GM10266 (cell line): ENCODE measurements at regions not wholly inside any gene's neighbourhood (a gene's known extent, or its start where the extent isn't known, plus 50 kb on each side); places are given as distances from the start of the nearest gene placed in this dataset.

Experiments used
- DNase-seq: peaks from one replicate; pipeline ENCODE4 v3.0.0; 2012; ENCODE audit errors: extremely low spot score
- CTCF ChIP-seq: IDR thresholded peaks from 2 replicates; pipeline ENCODE4 v1.5.1; 2012; ENCODE audit warnings: mild to moderate bottlenecking, low read depth; ENCODE audit not compliant: control insufficient read depth, insufficient read depth; ENCODE audit errors: missing control alignments

DNA sequence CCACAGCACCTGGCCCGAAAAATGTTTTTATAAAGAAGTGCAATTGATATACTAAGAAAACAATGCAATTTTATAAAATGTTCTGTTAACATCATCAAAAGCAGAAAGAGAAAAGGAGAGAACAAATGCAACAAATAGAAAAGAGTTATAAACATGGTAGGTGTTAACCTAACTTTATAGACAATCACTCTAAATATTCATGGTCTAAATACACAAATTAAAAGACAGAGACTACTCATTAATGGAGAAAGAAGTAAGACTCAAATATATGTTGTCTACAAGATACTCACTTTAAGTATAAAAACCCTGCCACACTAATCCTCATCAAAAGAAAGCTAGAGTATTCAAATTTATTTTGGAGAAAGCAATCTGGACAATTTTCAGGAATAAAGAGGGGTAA is 425.3 kb upstream of the ANKRD30A start:
- no peak for DNase-seq
- no peak for TF ChIP-seq CTCF

DNA sequence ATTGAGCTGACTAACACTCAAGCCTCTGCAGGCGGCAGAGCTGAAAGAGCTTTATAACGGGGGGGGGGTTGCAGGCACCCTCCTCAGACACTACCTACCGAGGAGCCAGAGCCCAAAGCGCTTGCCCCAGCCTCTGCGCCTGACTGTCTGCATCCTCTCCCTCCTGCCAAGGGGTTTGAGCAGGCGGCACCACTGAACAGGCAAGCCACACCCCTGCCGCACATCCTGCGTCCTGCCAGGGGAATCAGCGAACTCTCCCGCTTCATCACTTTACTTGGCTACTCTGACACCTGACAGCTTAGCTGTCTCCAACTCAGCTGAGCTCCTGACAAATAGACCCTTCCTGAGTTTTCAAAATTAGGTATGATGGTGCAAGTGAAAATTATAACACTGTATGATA is 432.6 kb upstream of the ANKRD30A start:
- DNase-seq = no peak
- no peak for TF ChIP-seq CTCF

DNA sequence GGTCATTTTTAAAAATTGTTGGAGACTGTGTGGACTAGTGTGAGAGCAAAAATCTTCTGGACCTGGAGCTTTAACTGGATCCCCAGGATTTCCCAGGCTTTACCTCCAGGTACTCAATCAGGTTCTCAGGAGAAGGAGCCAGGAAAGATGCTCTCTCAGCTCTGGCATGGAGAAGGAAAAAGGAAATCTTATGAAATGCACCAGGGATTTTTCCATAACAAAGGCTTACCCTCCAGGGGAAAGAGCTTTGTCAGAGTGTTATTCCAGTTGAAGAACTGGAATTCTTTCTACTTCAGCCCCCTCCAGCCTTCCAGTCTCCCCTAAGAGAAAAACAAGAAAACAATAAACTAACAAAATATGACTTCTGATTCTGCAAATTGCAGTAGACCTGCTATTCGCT is 436.7 kb upstream of the ANKRD30A start:
- no peak for TF ChIP-seq CTCF
- DNase-seq = no peak

- no peak for TF ChIP-seq CTCF
- no peak for DNase-seq
Observed at GRCh38 chr10:36683421-36683820, 442.0 kb upstream of the ANKRD30A start.

GRCh38 chr10:36681751-36682632 is 443.4 kb upstream of the ANKRD30A start:
- no peak for DNase-seq

DNA sequence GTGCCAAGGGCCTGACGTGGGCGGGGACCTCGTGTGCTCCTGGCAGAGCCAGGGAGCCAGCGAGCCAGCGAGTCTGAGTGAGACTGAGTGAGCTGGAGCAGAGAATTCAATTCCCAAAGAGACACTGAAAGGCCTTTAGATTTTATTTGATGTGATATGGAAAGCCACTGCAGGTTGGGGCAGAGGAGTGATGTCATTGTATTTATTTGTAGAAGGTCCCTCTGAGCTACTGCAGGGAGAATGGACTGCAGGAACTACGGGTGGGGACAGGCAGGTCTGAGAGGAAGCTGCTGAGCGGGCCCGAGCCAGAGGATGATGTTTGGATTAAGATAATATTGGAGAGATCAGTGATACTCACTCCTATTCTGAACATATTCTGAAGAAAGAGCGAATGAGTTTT is 445.8 kb upstream of the ANKRD30A start:
- no peak for TF ChIP-seq CTCF
- DNase-seq = no peak

More at GRCh38 chr10:36681751-36682632, 443.4 kb upstream of the ANKRD30A start:
- no peak for TF ChIP-seq CTCF

- no peak for TF ChIP-seq CTCF
Observed at GRCh38 chr10:36677431-36677768, 448.0 kb upstream of the ANKRD30A start.

More at GRCh38 chr10:36677431-36677768, 448.0 kb upstream of the ANKRD30A start:
- DNase-seq = no peak
